ENCODE measurements at regions not wholly inside any gene's neighbourhood (a gene's known extent, or its start where the extent isn't known, plus 50 kb on each side); places are given as distances from the start of the nearest gene placed in this dataset.

- Histone ChIP-seq H3K9ac (ENCODE audit: control insufficient read depth, insufficient read depth, low read length) (peak overlapping the region; percentile 24; the same call in 1 of the 2 replicates), H3K4me2 (ENCODE audit: control insufficient read depth, insufficient read depth) (peak overlapping the region; percentile 81), H3K79me2 (ENCODE audit: control insufficient read depth, insufficient read depth, low read length) (no peaks in the 10 kb centered on the region), H3K36me3 (ENCODE audit: control insufficient read depth in 2 of 2, insufficient read depth in 2 of 2, low read length in 1 of 2) (no peaks in the 10 kb centered on the region), H3K4me3 (no peak overlapping the region), H4K20me1 (ENCODE audit: control insufficient read depth, insufficient read depth) (no peaks in the 10 kb centered on the region), H3K27ac (ENCODE audit: control insufficient read depth, insufficient read depth) (peak overlapping the region; percentile 69), H3K4me1 (ENCODE audit: control insufficient read depth, insufficient read depth, low read length) (peaks cover 27% of the 10 kb centered on the region), H3K27me3 (replicated peaks in 1 of 2; ENCODE audit: control insufficient read depth in 2 of 2, insufficient read depth in 2 of 2, low read length in 1 of 2) (peaks cover under 1 to 3% of the 10 kb centered on the region in 2 experiments; a peak in 3 of 4 replicates), H2AFZ (ENCODE audit: control insufficient read depth, low read depth, low read length) (peak overlapping the region; percentile 61; the same call in 1 of the 2 replicates), H3K9me3 (replicated peaks; ENCODE audit: control insufficient read depth, insufficient read depth, low read length) (no peaks in the 10 kb centered on the region; the same call in 2 of the 3 replicates)
- TF ChIP-seq RAD21 (IDR thresholded peaks at IDR 0.05; ENCODE audit: insufficient read depth, low read depth, low read length) (no peak), CBX3 (IDR thresholded peaks at IDR 0.05; ENCODE audit: borderline replicate concordance, low read depth) (no peak)
- TF ChIP-seq, protein P1, sequence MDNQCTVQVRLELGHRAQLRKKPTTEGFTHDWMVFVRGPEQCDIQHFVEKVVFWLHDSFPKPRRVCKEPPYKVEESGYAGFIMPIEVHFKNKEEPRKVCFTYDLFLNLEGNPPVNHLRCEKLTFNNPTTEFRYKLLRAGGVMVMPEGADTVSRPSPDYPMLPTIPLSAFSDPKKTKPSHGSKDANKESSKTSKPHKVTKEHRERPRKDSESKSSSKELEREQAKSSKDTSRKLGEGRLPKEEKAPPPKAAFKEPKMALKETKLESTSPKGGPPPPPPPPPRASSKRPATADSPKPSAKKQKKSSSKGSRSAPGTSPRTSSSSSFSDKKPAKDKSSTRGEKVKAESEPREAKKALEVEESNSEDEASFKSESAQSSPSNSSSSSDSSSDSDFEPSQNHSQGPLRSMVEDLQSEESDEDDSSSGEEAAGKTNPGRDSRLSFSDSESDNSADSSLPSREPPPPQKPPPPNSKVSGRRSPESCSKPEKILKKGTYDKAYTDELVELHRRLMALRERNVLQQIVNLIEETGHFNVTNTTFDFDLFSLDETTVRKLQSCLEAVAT (IDR thresholded peaks at IDR 0.05): no peak
- ChIA-PET SMC1A (ENCODE audit: uncharacterized antibody, unreplicated experiment) (interaction anchor here (0.8 to 2.1 kb wide), 4 partner anchors 49 to 98 kb away, joined by 3 to 5 read pairs (median 4); no protein-coding TSS in a partner anchor), RAD21 (ENCODE audit: unreplicated experiment) (interaction anchor here (1.1 kb wide), 1 partner anchor 50 kb away, joined by 4 read pairs; the partner anchor contains the start of gene CAPRIN1), CTCF (interaction anchor here (0.7 to 1.5 kb wide), 3 partner anchors 72 to 286 kb away, joined by 3 to 5 read pairs (median 3); no protein-coding TSS in a partner anchor), POLR2A (interaction anchor here (0.7 kb wide), 1 partner anchor 173 kb away, joined by 3 read pairs; no protein-coding TSS in a partner anchor)
- intact Hi-C loops (cut with micrococcal nuclease; ENCODE audit: unreplicated experiment) (loop anchor here (1.0 to 5.0 kb wide), 2 partner anchors 50 to 146 kb away; partner anchors contain the start of gene CAPRIN1), in situ Hi-C loops (cut with MboI) (no loop called here)
- ATAC-seq: no peak
- no peak for FAIRE-seq
- no TSS peak for BruUV-seq (replicated peaks)
- WGBS (ENCODE audit: insufficient coverage, insufficient replicate concordance, low lambda C conversion rate, missing lambda C conversion rate): 68% methylated on average over 10 of the region's 10 CpGs
- DNase-seq (ENCODE audit: low read depth, low spot score): no peak
Observed at GRCh38 chr11:34001557-34002064, 49.9 kb upstream of the CAPRIN1 start.

GRCh38 chr11:33999393-33999792, 52.1 kb upstream of the CAPRIN1 start:
- POLR2A ChIA-PET: no interaction called here
- WGBS (ENCODE audit: insufficient coverage, insufficient replicate concordance, low lambda C conversion rate, missing lambda C conversion rate): 41% methylated on average over 2 of the region's 2 CpGs
- H3K79me2 ChIP-seq (ENCODE audit: control insufficient read depth, insufficient read depth, low read length): no peaks in the 10 kb centered on the region
- no TSS peak for BruUV-seq (replicated peaks)
- H2AFZ ChIP-seq (ENCODE audit: control insufficient read depth, low read depth, low read length): no peak overlapping the region
- in situ Hi-C loops (cut with MboI) (loop anchor here (5.0 kb wide), 1 partner anchor 358 kb away; the partner anchor contains the start of gene ABTB2), intact Hi-C loops (cut with micrococcal nuclease; ENCODE audit: unreplicated experiment) (loop anchor here (5.0 kb wide), 4 partner anchors 68 to 493 kb away; no protein-coding TSS in a partner anchor)
- peaks cover 27% of the 10 kb centered on the region for H3K4me1 ChIP-seq (ENCODE audit: control insufficient read depth, insufficient read depth, low read length)
- no peaks in the 10 kb centered on the region for H4K20me1 ChIP-seq (ENCODE audit: control insufficient read depth, insufficient read depth)
- H3K4me2 ChIP-seq (ENCODE audit: control insufficient read depth, insufficient read depth): no peak overlapping the region
- no peaks in the 10 kb centered on the region for H3K36me3 ChIP-seq (ENCODE audit: control insufficient read depth in 2 of 2, insufficient read depth in 2 of 2, low read length in 1 of 2)
- DNase-seq (ENCODE audit: low read depth, low spot score) (no peak), FAIRE-seq (no peak), ATAC-seq (no peak)
- RAD21 ChIA-PET (ENCODE audit: unreplicated experiment): interaction anchor here (1.1 to 1.7 kb wide), 2 partner anchors 171 to 367 kb away, joined by 3 read pairs; no protein-coding TSS in a partner anchor
- H3K9ac ChIP-seq (ENCODE audit: control insufficient read depth, insufficient read depth, low read length): no peak overlapping the region
- no peak overlapping the region for H3K27ac ChIP-seq (ENCODE audit: control insufficient read depth, insufficient read depth)
- CTCF ChIA-PET: interaction anchor here (1.1 to 3.8 kb wide), 3 partner anchors 12 to 359 kb away, joined by 5 to 23 read pairs (median 18); partner anchors contain the start of gene ABTB2
- no peaks in the 10 kb centered on the region; the same call in 2 of the 3 replicates for H3K9me3 ChIP-seq (replicated peaks; ENCODE audit: control insufficient read depth, insufficient read depth, low read length)
- H3K27me3 ChIP-seq (replicated peaks in 1 of 2; ENCODE audit: control insufficient read depth in 2 of 2, insufficient read depth in 2 of 2, low read length in 1 of 2): peaks cover 3 to 5% of the 10 kb centered on the region in 2 experiments; a peak in 3 of 4 replicates
- SMC1A ChIA-PET (ENCODE audit: uncharacterized antibody, unreplicated experiment): interaction anchor here (0.7 to 1.4 kb wide), 3 partner anchors 29 to 138 kb away, joined by 3 read pairs; no protein-coding TSS in a partner anchor
- no peak overlapping the region for H3K4me3 ChIP-seq
- TF ChIP-seq KDM1A (IDR thresholded peaks at IDR 0.05; ENCODE audit: borderline replicate concordance) (no peak), ZBTB4 (CRISPR knock-in tag; IDR thresholded peaks at IDR 0.05) (no peak), ASH2L (IDR thresholded peaks at IDR 0.05; ENCODE audit: borderline replicate concordance, low read depth) (no peak), PML (IDR thresholded peaks at IDR 0.05; ENCODE audit: low read length) (no peak), RFX5 (IDR thresholded peaks at IDR 0.05; ENCODE audit: low read depth, low read length) (no peak), GABPA (IDR thresholded peaks at IDR 0.05; ENCODE audit: low read depth) (no peak)
